ENCODE measurements at regions not wholly inside any gene's neighbourhood (a gene's known extent, or its start where the extent isn't known, plus 50 kb on each side); places are given as distances from the start of the nearest gene placed in this dataset.
A peak's percentile ranks its signal among the peaks of the same experiment; 100 is the strongest.
"Not testable (repeated sequence)": the region's sequence is repeated elsewhere in the genome, so short reads cannot be mapped to it uniquely, and the experiment has no call there.

GRCh38 chr1:112818990-112819689 is 104.0 kb upstream of the PPM1J start:
- no peak for DNase-seq

- no peak for DNase-seq
These were observed 102.6 kb upstream of the PPM1J start for GRCh38 chr1:112817555-112818373.

GRCh38 chr1:112815376-112815775 is 100.2 kb upstream of the PPM1J start:
- DNase-seq: no peak

GRCh38 chr1:112814645-112815044 is 99.5 kb upstream of the PPM1J start:
- DNase-seq: not testable (repeated sequence)

- DNase-seq: peak; percentile 87
These were observed 93.9 kb upstream of the PPM1J start for GRCh38 chr1:112808861-112809684.

GRCh38 chr1:112807999-112808398 is 92.9 kb upstream of the PPM1J start:
- no peak for DNase-seq

GRCh38 chr1:112807117-112807516 is 92.0 kb upstream of the PPM1J start:
- no peak for DNase-seq

GRCh38 chr1:112806090-112806642 is 91.0 kb upstream of the PPM1J start:
- no peak for DNase-seq

GRCh38 chr1:112805155-112805853 is 90.2 kb upstream of the PPM1J start:
- no peak for DNase-seq

GRCh38 chr1:112803906-112804762 is 89.0 kb upstream of the PPM1J start:
- DNase-seq: peak; percentile 68

- DNase-seq: no peak
These were observed 85.2 kb upstream of the PPM1J start for GRCh38 chr1:112800289-112800688.

GRCh38 chr1:112798292-112798691 is 83.2 kb upstream of the PPM1J start:
- DNase-seq: no peak

GRCh38 chr1:112797224-112797623 is 82.1 kb upstream of the PPM1J start:
- DNase-seq: no peak

GRCh38 chr1:112794654-112795239 is 79.6 kb upstream of the PPM1J start:
- no peak for DNase-seq

GRCh38 chr1:112793631-112794565 is 78.8 kb upstream of the PPM1J start:
- DNase-seq: no peak

- DNase-seq: no peak
These were observed 76.6 kb upstream of the PPM1J start for GRCh38 chr1:112791723-112792104.

- DNase-seq: no peak
These were observed 76.0 kb upstream of the PPM1J start for GRCh38 chr1:112790920-112791722.

GRCh38 chr1:112788561-112788960 is 73.4 kb upstream of the PPM1J start:
- DNase-seq: no peak

- DNase-seq: no peak
These were observed 72.9 kb upstream of the PPM1J start for GRCh38 chr1:112788054-112788453.
